ENCODE measurements at regions not wholly inside any gene's neighbourhood (a gene's known extent, or its start where the extent isn't known, plus 50 kb on each side); places are given as distances from the start of the nearest gene placed in this dataset.

DNA sequence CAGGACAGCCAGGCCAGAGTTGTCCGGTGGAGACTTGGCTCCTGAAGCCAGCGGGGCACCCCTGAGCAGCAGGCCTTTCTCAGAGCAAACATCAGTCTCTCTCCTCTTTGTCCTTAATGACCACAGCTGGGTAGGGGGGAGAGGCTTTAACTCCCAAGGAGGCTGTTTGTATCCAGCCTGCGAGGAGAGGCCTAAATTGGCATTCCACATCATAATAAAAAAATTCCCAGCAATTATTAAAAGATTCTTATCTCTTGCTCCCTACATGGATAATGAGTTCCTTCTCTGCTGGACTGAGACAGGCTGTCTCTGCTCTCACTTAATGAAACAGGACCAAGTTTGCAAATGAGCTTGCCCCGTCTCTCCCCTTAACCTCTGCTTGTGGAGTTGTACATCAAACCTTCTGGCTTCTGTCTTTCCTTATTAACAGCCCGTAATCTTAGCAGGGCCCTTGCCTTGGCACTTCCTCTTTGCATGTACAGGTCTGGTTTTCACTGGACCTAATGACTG is 838.2 kb downstream of the MAFB start:
- Histone ChIP-seq H3K4me1 (peaks cover 0 to 30% (median 17%) of the 10 kb centered on the region in 4 donors), H3K9me3 (no peaks in the 10 kb centered on the region), H3K27me3 (no peaks in the 10 kb centered on the region), H3K27ac (peak overlapping the region in 1 of 4 donors; percentile 29), H3K4me3 (no peak overlapping the region), H3K36me3 (no peaks in the 10 kb centered on the region)
- DNase-seq (ENCODE audit: low spot score in 2 of 2): no peak
- 60 to 63% methylated on average over 5 of the region's 5 CpGs for WGBS, 2 donors
- no peak for TF ChIP-seq EP300 (IDR thresholded peaks at IDR 0.05)
- TF ChIP-seq, protein P1, sequence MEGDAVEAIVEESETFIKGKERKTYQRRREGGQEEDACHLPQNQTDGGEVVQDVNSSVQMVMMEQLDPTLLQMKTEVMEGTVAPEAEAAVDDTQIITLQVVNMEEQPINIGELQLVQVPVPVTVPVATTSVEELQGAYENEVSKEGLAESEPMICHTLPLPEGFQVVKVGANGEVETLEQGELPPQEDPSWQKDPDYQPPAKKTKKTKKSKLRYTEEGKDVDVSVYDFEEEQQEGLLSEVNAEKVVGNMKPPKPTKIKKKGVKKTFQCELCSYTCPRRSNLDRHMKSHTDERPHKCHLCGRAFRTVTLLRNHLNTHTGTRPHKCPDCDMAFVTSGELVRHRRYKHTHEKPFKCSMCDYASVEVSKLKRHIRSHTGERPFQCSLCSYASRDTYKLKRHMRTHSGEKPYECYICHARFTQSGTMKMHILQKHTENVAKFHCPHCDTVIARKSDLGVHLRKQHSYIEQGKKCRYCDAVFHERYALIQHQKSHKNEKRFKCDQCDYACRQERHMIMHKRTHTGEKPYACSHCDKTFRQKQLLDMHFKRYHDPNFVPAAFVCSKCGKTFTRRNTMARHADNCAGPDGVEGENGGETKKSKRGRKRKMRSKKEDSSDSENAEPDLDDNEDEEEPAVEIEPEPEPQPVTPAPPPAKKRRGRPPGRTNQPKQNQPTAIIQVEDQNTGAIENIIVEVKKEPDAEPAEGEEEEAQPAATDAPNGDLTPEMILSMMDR (IDR thresholded peaks at IDR 0.05): no peak
- TF ChIP-seq POLR2A (IDR thresholded peaks at IDR 0.05): no peak

DNA sequence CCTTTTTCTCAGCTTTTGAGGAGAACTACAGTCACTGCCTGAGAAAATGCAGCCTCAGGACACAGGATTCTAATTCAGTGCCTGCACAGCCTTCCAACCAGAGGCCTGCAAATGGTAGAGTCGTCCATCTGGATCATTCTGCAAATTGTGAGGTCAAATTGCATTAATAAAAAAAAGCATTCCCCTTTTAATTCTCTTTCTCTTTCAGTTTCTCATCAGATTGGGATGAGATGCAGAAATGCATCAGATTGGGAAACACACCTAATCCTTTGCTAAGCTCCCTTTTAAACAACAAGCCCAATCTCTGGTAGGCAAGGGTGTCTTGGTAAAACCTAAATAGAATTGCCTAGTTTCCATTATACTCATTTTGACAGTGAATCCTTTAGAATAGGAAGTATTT is 838.8 kb downstream of the MAFB start:
- no peaks in the 10 kb centered on the region for H3K27me3 ChIP-seq
- TF ChIP-seq POLR2A (IDR thresholded peaks at IDR 0.05): no peak
- TF ChIP-seq, protein P1 (IDR thresholded peaks at IDR 0.05): no peak
- TF ChIP-seq EP300 (IDR thresholded peaks at IDR 0.05): no peak
- DNase-seq (ENCODE audit: low spot score in 2 of 2): no peak
- peak overlapping the region in 2 of 4 donors; percentile 12 to 38 for H3K27ac ChIP-seq
- no peak overlapping the region for H3K4me3 ChIP-seq
- peaks cover 0 to 30% (median 17%) of the 10 kb centered on the region in 4 donors for H3K4me1 ChIP-seq
- WGBS, 2 donors: 35 to 39% methylated on average over 1 of the region's 1 CpG
- no peaks in the 10 kb centered on the region for H3K9me3 ChIP-seq
- no peaks in the 10 kb centered on the region for H3K36me3 ChIP-seq

DNA sequence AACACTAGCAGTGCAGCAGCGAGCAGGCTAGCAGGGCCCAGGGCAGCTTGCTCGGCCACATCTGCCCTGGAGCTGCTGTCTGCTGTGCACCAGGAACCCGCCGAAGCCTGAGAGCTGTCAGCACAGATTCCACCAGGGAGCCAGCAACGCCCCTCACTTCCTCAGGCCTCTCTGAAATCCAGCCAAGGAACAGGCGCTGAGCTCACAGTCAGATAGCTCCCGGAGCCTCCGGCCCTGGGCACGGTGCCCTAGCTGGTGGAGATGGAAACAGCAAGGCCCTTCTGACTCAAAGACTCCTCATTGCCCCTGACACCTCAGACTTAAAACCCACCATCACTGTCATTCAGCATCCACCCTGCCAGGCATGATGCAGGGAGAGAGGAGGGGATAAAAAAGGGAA is 839.4 kb downstream of the MAFB start:
- Histone ChIP-seq H3K36me3 (no peaks in the 10 kb centered on the region), H3K9me3 (no peaks in the 10 kb centered on the region), H3K4me1 (peaks cover 0 to 30% (median 17%) of the 10 kb centered on the region in 4 donors), H3K4me3 (no peak overlapping the region), H3K27me3 (no peaks in the 10 kb centered on the region), H3K27ac (peak overlapping the region in 2 of 4 donors; percentile 12 to 38)
- TF ChIP-seq POLR2A (IDR thresholded peaks at IDR 0.05) (no peak), EP300 (IDR thresholded peaks at IDR 0.05) (no peak)
- TF ChIP-seq, protein P1 (IDR thresholded peaks at IDR 0.05): no peak
- DNase-seq (ENCODE audit: low spot score in 2 of 2): peak; percentile 57 to 61
- 2 to 17% methylated on average over 8 to 9 of the region's 9 CpGs for WGBS, 2 donors

DNA sequence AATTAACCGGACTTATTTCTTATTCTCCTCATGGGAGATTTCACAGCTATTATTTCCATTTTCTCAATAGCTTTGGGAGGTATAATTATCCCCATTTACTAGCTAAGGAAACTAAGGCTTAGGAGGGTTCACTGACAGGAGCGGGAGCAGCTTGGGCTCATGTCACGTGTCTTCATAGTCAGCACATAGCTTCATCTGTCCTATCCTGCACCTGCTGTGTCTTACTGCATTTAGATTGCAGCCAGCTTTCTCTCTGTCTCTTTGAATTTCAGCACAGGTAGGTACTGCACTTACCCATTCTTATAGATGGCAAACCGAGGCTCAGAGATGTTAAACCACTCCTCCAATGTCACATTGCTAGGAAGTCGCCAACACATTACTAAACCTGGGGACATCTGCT is 839.9 kb downstream of the MAFB start:
- 68 to 79% methylated on average over 5 of the region's 5 CpGs for WGBS, 2 donors
- DNase-seq (ENCODE audit: low spot score in 2 of 2): no peak
- H3K4me1 ChIP-seq: peaks cover 0 to 30% (median 17%) of the 10 kb centered on the region in 4 donors
- no peaks in the 10 kb centered on the region for H3K9me3 ChIP-seq
- no peaks in the 10 kb centered on the region for H3K36me3 ChIP-seq
- no peaks in the 10 kb centered on the region for H3K27me3 ChIP-seq
- TF ChIP-seq, protein P1 (IDR thresholded peaks at IDR 0.05): no peak
- TF ChIP-seq EP300 (IDR thresholded peaks at IDR 0.05) (no peak), POLR2A (IDR thresholded peaks at IDR 0.05) (no peak)
- H3K27ac ChIP-seq: no peak overlapping the region
- no peak overlapping the region for H3K4me3 ChIP-seq

DNA sequence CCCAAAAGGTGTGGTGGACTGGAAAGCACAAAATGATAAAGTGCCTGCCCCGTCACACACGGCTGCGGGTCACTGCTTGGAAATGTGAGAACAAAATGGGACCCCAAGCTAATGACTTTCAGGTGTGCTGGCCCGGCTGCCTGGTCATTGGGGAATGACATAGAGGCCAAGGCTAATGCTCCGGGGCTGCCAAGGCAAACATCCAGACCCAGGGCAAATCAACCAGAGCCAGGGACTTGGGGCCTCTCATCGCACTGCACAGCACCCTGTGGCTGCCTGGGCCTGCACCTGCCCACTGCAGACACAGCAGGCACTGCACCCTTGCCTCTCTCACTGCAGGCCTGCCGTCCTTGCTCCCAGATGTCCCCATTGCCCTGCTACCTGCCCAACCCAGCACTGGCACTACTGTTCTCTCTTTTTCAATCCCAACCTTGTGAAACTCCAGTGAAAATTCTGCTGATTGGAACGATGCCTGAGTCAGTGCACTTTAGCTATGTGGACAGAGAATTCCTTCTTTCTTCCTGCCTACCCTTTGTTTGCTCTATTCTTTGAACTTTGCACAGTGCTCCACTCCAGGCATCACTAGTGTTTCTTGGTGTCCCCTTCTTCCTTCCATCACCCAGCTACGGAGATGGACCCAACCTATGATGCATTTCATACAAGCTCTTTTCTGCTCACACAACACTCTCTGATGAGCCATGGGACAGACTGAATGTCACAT is 849.5 kb downstream of the MAFB start:
- Histone ChIP-seq H3K36me3 (no peaks in the 10 kb centered on the region), H3K4me1 (peaks cover 0 to 3% (median 0%) of the 10 kb centered on the region in 4 donors), H3K27ac (no peak overlapping the region), H3K9me3 (no peaks in the 10 kb centered on the region), H3K4me3 (no peak overlapping the region), H3K27me3 (no peaks in the 10 kb centered on the region)
- DNase-seq (ENCODE audit: low spot score in 2 of 2): peak in 1 of 2 donors; percentile 24
- 56 to 63% methylated on average over 7 to 9 of the region's 9 CpGs for WGBS, 2 donors
- TF ChIP-seq, protein P1 (IDR thresholded peaks at IDR 0.05): no peak
- no peak for TF ChIP-seq EP300 (IDR thresholded peaks at IDR 0.05)
- no peak for TF ChIP-seq POLR2A (IDR thresholded peaks at IDR 0.05)

Data from tibial nerve (tissue), 4 donors.